ENCODE measurements at regions not wholly inside any gene's neighbourhood (a gene's known extent, or its start where the extent isn't known, plus 50 kb on each side); places are given as distances from the start of the nearest gene placed in this dataset.

GRCh38 chr19:33938821-33939220 is 142.2 kb downstream of the KCTD15 start:
- DNase-seq (ENCODE audit: low spot score) = no peak
- Histone ChIP-seq H2AFZ (ENCODE audit: low read length) (no peak overlapping the region), H3K9me3 (ENCODE audit: low read length) (no peaks in the 10 kb centered on the region), H3K79me2 (ENCODE audit: insufficient read depth, low read depth, low read length) (no peaks in the 10 kb centered on the region), H3K9me2 (ENCODE audit: insufficient read depth, low read length) (no peaks in the 10 kb centered on the region), H3K4me3 (ENCODE audit: low read depth, low read length, poor library complexity, severe bottlenecking) (no peak overlapping the region), H3K36me3 (ENCODE audit: insufficient read depth, low read length) (no peaks in the 10 kb centered on the region), H3K4me1 (ENCODE audit: insufficient read depth, low read length, poor library complexity, severe bottlenecking) (no peaks in the 10 kb centered on the region), H4K20me1 (ENCODE audit: insufficient read depth, low read length) (no peaks in the 10 kb centered on the region), H3K4me2 (ENCODE audit: low read length) (no peak overlapping the region), H3K27ac (ENCODE audit: low read depth, low read length, poor library complexity, severe bottlenecking) (no peak overlapping the region)
- ChIA-PET CTCF (ENCODE audit: unreplicated experiment) (no interaction called here), POLR2A (interaction anchor here (0.6 kb wide), 1 partner anchor 142 kb away, joined by 3 read pairs; the partner anchor contains the start of gene KCTD15)
- no TSS peak for BruUV-seq (replicated peaks)
- TF ChIP-seq CTCF (conservative IDR thresholded peaks at IDR 0.05; ENCODE audit: low read length) (no peak), EZH2phosphoT487 (IDR thresholded peaks at IDR 0.05; ENCODE audit: borderline replicate concordance, low read depth, low read length) (no peak)
- intact Hi-C loops (cut with micrococcal nuclease; ENCODE audit: unreplicated experiment) = no loop called here

- intact Hi-C loops (cut with micrococcal nuclease; ENCODE audit: unreplicated experiment) = no loop called here
- no peaks in the 10 kb centered on the region for H3K4me1 ChIP-seq (ENCODE audit: insufficient read depth, low read length, poor library complexity, severe bottlenecking)
- H3K4me3 ChIP-seq (ENCODE audit: low read depth, low read length, poor library complexity, severe bottlenecking) = no peak overlapping the region
- H3K9me3 ChIP-seq (ENCODE audit: low read length) = no peaks in the 10 kb centered on the region
- H4K20me1 ChIP-seq (ENCODE audit: insufficient read depth, low read length) = no peaks in the 10 kb centered on the region
- DNase-seq (ENCODE audit: low spot score) = no peak
- no peak overlapping the region for H3K4me2 ChIP-seq (ENCODE audit: low read length)
- TF ChIP-seq CTCF (conservative IDR thresholded peaks at IDR 0.05; ENCODE audit: low read length) (no peak), EZH2phosphoT487 (IDR thresholded peaks at IDR 0.05; ENCODE audit: borderline replicate concordance, low read depth, low read length) (no peak)
- H3K36me3 ChIP-seq (ENCODE audit: insufficient read depth, low read length) = no peaks in the 10 kb centered on the region
- no TSS peak for BruUV-seq (replicated peaks)
- H3K27ac ChIP-seq (ENCODE audit: low read depth, low read length, poor library complexity, severe bottlenecking) = no peak overlapping the region
- no peaks in the 10 kb centered on the region for H3K9me2 ChIP-seq (ENCODE audit: insufficient read depth, low read length)
- H2AFZ ChIP-seq (ENCODE audit: low read length) = no peak overlapping the region
- H3K79me2 ChIP-seq (ENCODE audit: insufficient read depth, low read depth, low read length) = no peaks in the 10 kb centered on the region
- ChIA-PET POLR2A (no interaction called here), CTCF (ENCODE audit: unreplicated experiment) (no interaction called here)
Measured at GRCh38 chr19:33941133-33941532, 144.5 kb downstream of the KCTD15 start.

GRCh38 chr19:33946535-33947264 is 150.0 kb downstream of the KCTD15 start:
- TF ChIP-seq EZH2phosphoT487 (IDR thresholded peaks at IDR 0.05; ENCODE audit: borderline replicate concordance, low read depth, low read length) = no peak
- TF ChIP-seq CTCF (conservative IDR thresholded peaks at IDR 0.05; ENCODE audit: low read length) = no peak
- H2AFZ ChIP-seq (ENCODE audit: low read length) = no peak overlapping the region
- no peaks in the 10 kb centered on the region for H3K79me2 ChIP-seq (ENCODE audit: insufficient read depth, low read depth, low read length)
- H3K9me3 ChIP-seq (ENCODE audit: low read length) = no peaks in the 10 kb centered on the region
- no peaks in the 10 kb centered on the region for H4K20me1 ChIP-seq (ENCODE audit: insufficient read depth, low read length)
- H3K4me1 ChIP-seq (ENCODE audit: insufficient read depth, low read length, poor library complexity, severe bottlenecking) = no peaks in the 10 kb centered on the region
- no TSS peak for BruUV-seq (replicated peaks)
- no peak for DNase-seq (ENCODE audit: low spot score)
- ChIA-PET POLR2A (interaction anchor here (0.5 to 1.0 kb wide), 2 partner anchors 12 to 1052 kb away, joined by 3 to 7 read pairs; no protein-coding TSS in a partner anchor), CTCF (ENCODE audit: unreplicated experiment) (no interaction called here)
- no peaks in the 10 kb centered on the region for H3K9me2 ChIP-seq (ENCODE audit: insufficient read depth, low read length)
- no peak overlapping the region for H3K4me2 ChIP-seq (ENCODE audit: low read length)
- H3K27ac ChIP-seq (ENCODE audit: low read depth, low read length, poor library complexity, severe bottlenecking) = no peak overlapping the region
- intact Hi-C loops (cut with micrococcal nuclease; ENCODE audit: unreplicated experiment) = no loop called here
- no peak overlapping the region for H3K4me3 ChIP-seq (ENCODE audit: low read depth, low read length, poor library complexity, severe bottlenecking)
- H3K36me3 ChIP-seq (ENCODE audit: insufficient read depth, low read length) = no peaks in the 10 kb centered on the region

Data from OCI-LY7 (cell line).